Activated naive CD4-positive, alpha-beta T cell treated with anti-CD3 and anti-CD28 coated beads, Interleukin-2, amount 10 ng/mL, durations not matched to agents 7 days and 5 days (primary cell): ENCODE measurements at regions not wholly inside any gene's neighbourhood (a gene's known extent, or its start where the extent isn't known, plus 50 kb on each side); places are given as distances from the start of the nearest gene placed in this dataset.
"Not testable (repeated sequence)": the region's sequence is repeated elsewhere in the genome, so short reads cannot be mapped to it uniquely, and the experiment has no call there.

Source experiments
- CTCF ChIA-PET: fragments of 350-600 bp; sonication (Branson Sonifier 250); formaldehyde crosslinking; loops from one replicate; lab custom pipeline; 2021; ENCODE audit warnings: antibody characterized with exemption; lab: Charles Lee
- DNase-seq: peaks from one replicate; pipeline ENCODE4 v3.0.0-alpha.2; 2020
- H3K27ac Mint-ChIP-seq: one replicate; pipeline ENCODE4 v1.8.0; 2021; ENCODE audit warnings: mild to moderate bottlenecking, moderate library complexity, mixed read lengths
- H3K27me3 Mint-ChIP-seq: one replicate; pipeline ENCODE4 v1.8.0; 2021; ENCODE audit warnings: mild to moderate bottlenecking, mixed read lengths
- H3K36me3 Mint-ChIP-seq: one replicate; pipeline ENCODE4 v1.8.0; 2021; ENCODE audit warnings: mixed read lengths
- H3K4me1 Mint-ChIP-seq: one replicate; pipeline ENCODE4 v1.8.0; 2021; ENCODE audit warnings: mixed read lengths
- H3K4me3 Mint-ChIP-seq: one replicate; pipeline ENCODE4 v1.8.0; 2021; ENCODE audit warnings: mild to moderate bottlenecking, moderate library complexity, mixed read lengths
- H3K9me3 Mint-ChIP-seq: one replicate; pipeline ENCODE4 v1.8.0; 2021; ENCODE audit warnings: mixed read lengths

DNA sequence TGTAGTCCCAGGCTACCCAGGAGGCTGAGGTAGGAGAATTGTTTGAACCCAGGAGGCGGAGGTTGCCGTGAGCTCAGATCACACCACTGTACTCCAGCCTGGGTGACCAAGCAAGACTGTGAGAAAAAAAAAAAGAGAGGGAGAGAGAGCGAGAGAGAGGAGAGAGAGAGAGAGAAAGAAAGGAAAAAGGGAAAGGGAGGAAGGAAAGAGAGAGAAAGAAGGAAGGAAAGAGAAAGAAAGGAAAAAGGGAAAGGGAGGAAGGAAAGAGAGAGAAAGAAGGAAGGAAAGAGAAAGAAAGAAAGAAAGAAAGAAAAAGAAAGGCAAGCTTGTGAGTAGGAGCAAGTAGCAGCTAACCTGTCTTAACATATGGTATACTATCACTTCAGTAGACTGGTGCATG, 443.5 kb downstream of the ARL4A start:
- H3K4me3 Mint-ChIP-seq, DNase-seq, H3K27ac Mint-ChIP-seq, CTCF ChIA-PET, H3K9me3 Mint-ChIP-seq, H3K4me1 Mint-ChIP-seq, H3K36me3 Mint-ChIP-seq, H3K27me3 Mint-ChIP-seq: not testable (repeated sequence)

GRCh38 chr7:13132314-13132713, 444.9 kb downstream of the ARL4A start:
- CTCF ChIA-PET, result no interaction called here
- H3K9me3 Mint-ChIP-seq, result peaks cover 3% of the 10 kb centered on the region
- H3K4me3 Mint-ChIP-seq, result no peak overlapping the region
- H3K36me3 Mint-ChIP-seq, result no peaks in the 10 kb centered on the region
- DNase-seq, result no peak
- no peak overlapping the region for H3K27ac Mint-ChIP-seq
- H3K27me3 Mint-ChIP-seq, result peaks cover 4% of the 10 kb centered on the region
- no peaks in the 10 kb centered on the region for H3K4me1 Mint-ChIP-seq

GRCh38 chr7:13136345-13136744, 448.9 kb downstream of the ARL4A start:
- H3K4me3 Mint-ChIP-seq, CTCF ChIA-PET, DNase-seq, H3K27ac Mint-ChIP-seq, H3K4me1 Mint-ChIP-seq, H3K36me3 Mint-ChIP-seq, H3K27me3 Mint-ChIP-seq, H3K9me3 Mint-ChIP-seq: not testable (repeated sequence)

GRCh38 chr7:13139436-13139835, 452.0 kb downstream of the ARL4A start:
- CTCF ChIA-PET, result no interaction called here

GRCh38 chr7:13144673-13145072, 457.2 kb downstream of the ARL4A start:
- Mint-ChIP-seq H3K27me3 (no peaks in the 10 kb centered on the region), H3K36me3 (no peaks in the 10 kb centered on the region)

More at GRCh38 chr7:13139436-13139835, 452.0 kb downstream of the ARL4A start:
- DNase-seq, result no peak
- Mint-ChIP-seq H3K27ac (no peak overlapping the region), H3K4me3 (no peak overlapping the region), H3K4me1 (no peaks in the 10 kb centered on the region), H3K36me3 (no peaks in the 10 kb centered on the region), H3K9me3 (peaks cover 3% of the 10 kb centered on the region), H3K27me3 (no peaks in the 10 kb centered on the region)

DNA sequence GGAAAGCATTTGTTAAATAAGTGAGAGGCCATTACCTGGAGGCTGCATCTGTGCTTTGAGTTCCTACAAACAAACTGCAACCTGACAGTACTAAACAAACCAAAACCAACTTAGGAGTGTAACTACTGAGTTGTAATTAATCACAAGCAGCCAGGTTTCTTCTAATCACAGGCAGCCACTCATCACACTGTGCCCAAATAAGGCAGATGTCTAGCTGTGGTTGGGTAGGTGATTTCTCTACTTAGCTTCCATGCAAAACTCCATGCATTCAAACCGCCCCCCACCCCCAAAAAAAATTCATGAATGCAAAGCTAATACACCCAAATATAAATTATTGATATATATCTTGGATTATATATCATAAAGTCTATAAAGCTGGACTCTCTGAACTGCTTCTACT, 461.1 kb downstream of the ARL4A start:
- Mint-ChIP-seq H3K27ac (no peak overlapping the region), H3K4me1 (no peaks in the 10 kb centered on the region), H3K27me3 (no peaks in the 10 kb centered on the region), H3K4me3 (no peak overlapping the region), H3K36me3 (no peaks in the 10 kb centered on the region), H3K9me3 (no peaks in the 10 kb centered on the region)
- CTCF ChIA-PET, result interaction anchor here (0.6 kb wide), 2 partner anchors 451 to 461 kb away, joined by 3 read pairs; partner anchors contain the start of gene ARL4A
- DNase-seq, result no peak

More at GRCh38 chr7:13144673-13145072, 457.2 kb downstream of the ARL4A start:
- Mint-ChIP-seq H3K4me1 (no peaks in the 10 kb centered on the region), H3K27ac (no peak overlapping the region), H3K9me3 (no peaks in the 10 kb centered on the region), H3K4me3 (no peak overlapping the region)
- CTCF ChIA-PET, result no interaction called here
- no peak for DNase-seq

DNA sequence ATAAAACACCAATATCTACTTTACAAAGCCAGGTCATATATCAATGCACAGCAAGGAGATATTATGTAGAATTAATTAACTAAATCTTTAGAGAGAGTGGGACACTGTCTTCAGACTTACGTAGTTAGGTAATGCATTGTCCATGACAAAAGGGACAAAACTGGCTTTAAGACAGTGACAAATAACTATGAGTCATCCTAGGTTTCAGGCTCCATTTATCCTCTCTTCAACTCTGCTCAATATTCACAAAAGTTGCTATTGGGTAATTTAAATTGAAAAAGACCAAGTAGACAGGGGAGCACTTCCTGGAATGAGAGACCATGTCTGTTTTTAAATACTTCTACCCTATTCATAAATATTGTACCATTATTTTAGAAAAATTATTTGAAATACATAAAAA, 464.5 kb downstream of the ARL4A start:
- CTCF ChIA-PET, result no interaction called here
- no peak for DNase-seq
- no peak overlapping the region for H3K4me3 Mint-ChIP-seq

GRCh38 chr7:13152755-13153154, 465.3 kb downstream of the ARL4A start:
- CTCF ChIA-PET, result no interaction called here
- H3K27ac Mint-ChIP-seq, result no peak overlapping the region

More for the DNA sequence above, 464.5 kb downstream of the ARL4A start:
- Mint-ChIP-seq H3K27me3 (no peaks in the 10 kb centered on the region), H3K9me3 (no peaks in the 10 kb centered on the region), H3K27ac (no peak overlapping the region), H3K4me1 (no peaks in the 10 kb centered on the region), H3K36me3 (no peaks in the 10 kb centered on the region)

DNA sequence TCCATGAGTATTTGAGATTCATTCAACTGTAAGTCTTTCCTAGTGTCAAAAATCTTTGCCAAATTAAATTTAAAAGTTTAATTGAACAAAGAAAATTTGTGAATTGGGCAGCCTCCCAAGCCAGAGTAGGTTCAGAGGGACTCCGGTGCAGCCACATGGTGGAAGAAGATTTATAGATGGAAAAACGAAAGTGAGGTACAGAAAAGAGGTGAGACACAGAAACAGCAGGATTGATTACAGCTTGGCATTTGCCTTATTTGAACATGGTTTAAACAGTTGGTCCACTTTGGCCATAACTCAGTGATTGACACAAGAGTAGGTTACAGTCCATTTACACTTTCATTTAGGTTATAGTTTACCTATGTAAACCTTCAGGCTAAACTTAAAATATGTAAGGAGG, 465.8 kb downstream of the ARL4A start:
- H3K4me1 Mint-ChIP-seq, result no peaks in the 10 kb centered on the region
- H3K9me3 Mint-ChIP-seq, result no peaks in the 10 kb centered on the region

More at GRCh38 chr7:13152755-13153154, 465.3 kb downstream of the ARL4A start:
- no peak overlapping the region for H3K4me3 Mint-ChIP-seq
- H3K9me3 Mint-ChIP-seq, result no peaks in the 10 kb centered on the region
- no peaks in the 10 kb centered on the region for H3K4me1 Mint-ChIP-seq
- H3K36me3 Mint-ChIP-seq, result no peaks in the 10 kb centered on the region
- no peaks in the 10 kb centered on the region for H3K27me3 Mint-ChIP-seq
- DNase-seq, result no peak

DNA sequence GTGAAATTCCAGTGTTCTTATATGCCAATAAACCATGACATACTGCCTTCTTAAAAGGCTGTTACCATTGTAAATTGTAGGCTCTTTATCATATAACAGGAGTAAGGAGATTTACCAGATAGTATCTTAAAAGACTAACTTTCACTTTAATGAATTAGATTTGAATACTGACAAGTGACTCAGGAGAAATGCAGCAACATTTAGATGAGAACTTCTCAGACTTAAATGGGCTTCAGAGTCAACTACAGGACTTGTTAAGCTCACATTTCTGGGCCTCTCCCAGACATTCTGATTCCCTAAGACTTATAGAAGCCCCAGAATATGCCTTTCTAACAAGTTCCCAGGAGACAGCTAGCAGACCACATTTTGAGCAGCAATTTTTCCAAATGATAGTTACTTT, 466.3 kb downstream of the ARL4A start:
- CTCF ChIA-PET, result no interaction called here
- Mint-ChIP-seq H3K4me3 (no peak overlapping the region), H3K27ac (no peak overlapping the region), H3K36me3 (no peaks in the 10 kb centered on the region), H3K9me3 (no peaks in the 10 kb centered on the region), H3K27me3 (no peaks in the 10 kb centered on the region), H3K4me1 (no peaks in the 10 kb centered on the region)
- DNase-seq, result no peak

More for the DNA sequence above, 465.8 kb downstream of the ARL4A start:
- no peaks in the 10 kb centered on the region for H3K27me3 Mint-ChIP-seq
- no peak for DNase-seq
- no peak overlapping the region for H3K27ac Mint-ChIP-seq
- CTCF ChIA-PET, result no interaction called here
- no peak overlapping the region for H3K4me3 Mint-ChIP-seq
- no peaks in the 10 kb centered on the region for H3K36me3 Mint-ChIP-seq

GRCh38 chr7:13155188-13155587, 467.8 kb downstream of the ARL4A start:
- Mint-ChIP-seq H3K9me3 (no peaks in the 10 kb centered on the region), H3K27ac (no peak overlapping the region), H3K4me1 (no peaks in the 10 kb centered on the region), H3K4me3 (no peak overlapping the region), H3K27me3 (peaks cover 4% of the 10 kb centered on the region), H3K36me3 (no peaks in the 10 kb centered on the region)
- CTCF ChIA-PET, result no interaction called here
- no peak for DNase-seq

DNA sequence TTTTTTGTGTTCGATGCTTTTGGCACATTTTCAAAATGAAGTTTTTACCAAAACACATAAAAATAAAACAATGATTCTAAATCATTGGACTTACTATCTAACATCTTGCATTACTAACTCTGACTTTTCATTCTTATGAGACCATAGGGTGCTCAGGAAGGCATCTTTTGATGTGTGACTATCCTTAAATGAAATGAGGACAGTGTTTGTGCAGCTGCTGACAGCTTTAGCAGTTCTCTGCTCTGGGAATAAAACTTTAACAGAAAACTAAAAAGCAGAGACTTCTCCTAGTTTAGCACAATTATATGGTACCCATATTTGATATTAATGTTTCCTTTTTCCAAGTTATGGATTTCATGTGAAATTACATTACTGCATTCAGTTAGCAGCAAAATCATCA, 471.6 kb downstream of the ARL4A start:
- H3K9me3 Mint-ChIP-seq, result no peaks in the 10 kb centered on the region
- no peak for DNase-seq
- CTCF ChIA-PET, result no interaction called here
- no peak overlapping the region for H3K27ac Mint-ChIP-seq
- peaks cover 4% of the 10 kb centered on the region for H3K27me3 Mint-ChIP-seq
- no peak overlapping the region for H3K4me3 Mint-ChIP-seq
- H3K4me1 Mint-ChIP-seq, result no peaks in the 10 kb centered on the region
- H3K36me3 Mint-ChIP-seq, result no peaks in the 10 kb centered on the region

DNA sequence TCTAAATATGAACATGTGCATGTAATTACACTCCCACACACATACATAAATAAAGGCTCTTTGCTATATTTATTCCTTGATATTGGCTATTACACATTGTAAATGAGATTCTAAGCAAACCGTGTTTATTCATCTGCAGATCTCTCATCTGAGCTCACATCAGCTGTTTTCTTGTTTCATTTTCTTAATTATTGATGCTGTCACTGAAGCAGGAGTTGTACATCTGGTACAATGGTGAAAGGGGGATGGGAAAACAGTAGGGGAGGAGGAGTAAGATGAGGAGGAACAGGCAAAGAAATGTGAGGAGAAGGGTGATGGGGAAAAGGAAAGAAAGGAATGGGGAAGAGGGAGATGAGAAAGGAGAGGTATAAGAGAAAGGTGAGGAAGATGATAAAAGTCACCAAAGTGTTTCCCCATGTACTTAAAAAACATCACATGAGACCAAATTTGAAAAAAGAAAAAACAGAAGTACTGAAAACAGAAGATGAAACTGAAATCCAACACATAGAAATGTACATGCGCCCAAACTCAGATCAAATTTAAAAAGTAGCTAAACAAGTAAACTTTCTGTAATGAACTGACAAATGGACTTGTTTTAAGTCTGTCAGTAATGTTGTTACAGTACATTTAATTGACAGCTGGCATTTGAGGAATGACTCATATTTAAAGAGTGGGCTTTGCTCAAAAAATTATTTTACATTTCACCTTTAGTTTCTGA, 472.2 kb downstream of the ARL4A start:
- no peak overlapping the region for H3K27ac Mint-ChIP-seq
- CTCF ChIA-PET, result no interaction called here
- no peak overlapping the region for H3K4me3 Mint-ChIP-seq

DNA sequence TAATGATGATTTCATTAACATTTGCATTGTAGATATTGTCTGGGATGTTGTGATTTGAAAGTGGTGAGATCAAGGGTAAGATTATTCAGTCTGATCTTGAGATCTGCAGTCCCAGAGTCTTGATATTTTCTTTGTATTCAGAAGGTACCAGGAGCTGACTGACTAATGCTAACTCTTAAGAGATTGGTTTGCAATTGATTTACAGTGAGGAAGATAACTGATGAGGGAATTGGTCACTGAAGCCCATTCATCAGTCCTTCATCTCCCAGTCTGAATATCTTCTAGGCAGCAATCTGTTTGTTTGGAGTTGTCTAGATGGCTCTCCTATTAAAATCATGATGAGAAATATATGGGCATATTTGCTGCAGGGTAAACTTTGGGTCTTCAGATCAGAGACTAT, 473.7 kb downstream of the ARL4A start:
- DNase-seq, result no peak
- Mint-ChIP-seq H3K27ac (no peak overlapping the region), H3K4me3 (no peak overlapping the region), H3K9me3 (no peaks in the 10 kb centered on the region), H3K4me1 (no peaks in the 10 kb centered on the region), H3K27me3 (peaks cover 4% of the 10 kb centered on the region), H3K36me3 (no peaks in the 10 kb centered on the region)
- CTCF ChIA-PET, result no interaction called here

More for the DNA sequence above, 472.2 kb downstream of the ARL4A start:
- H3K36me3 Mint-ChIP-seq, result no peaks in the 10 kb centered on the region
- no peak for DNase-seq
- no peaks in the 10 kb centered on the region for H3K9me3 Mint-ChIP-seq
- H3K27me3 Mint-ChIP-seq, result peaks cover 4% of the 10 kb centered on the region
- no peaks in the 10 kb centered on the region for H3K4me1 Mint-ChIP-seq

DNA sequence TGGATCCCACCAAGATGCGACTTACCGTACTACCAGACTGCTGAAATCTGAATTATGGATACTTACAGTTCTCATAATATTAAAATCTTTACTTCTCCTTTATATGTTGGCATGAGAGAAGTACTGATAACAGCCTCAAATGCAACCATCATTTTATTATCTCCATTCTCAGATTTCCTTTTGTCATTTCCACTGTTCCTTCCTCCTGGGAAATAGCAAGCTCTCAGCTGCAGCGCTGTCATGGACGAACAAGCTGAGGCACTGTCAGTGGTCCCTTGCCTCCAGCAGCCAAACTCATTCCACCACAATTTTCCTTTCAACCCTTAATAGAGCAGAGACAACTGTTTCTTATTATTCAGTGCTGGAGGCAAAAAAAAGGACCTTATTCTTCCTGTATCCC, 478.4 kb downstream of the ARL4A start:
- no peaks in the 10 kb centered on the region for H3K27me3 Mint-ChIP-seq
- CTCF ChIA-PET, result no interaction called here

More for the DNA sequence above, 478.4 kb downstream of the ARL4A start:
- Mint-ChIP-seq H3K9me3 (no peaks in the 10 kb centered on the region), H3K27ac (no peak overlapping the region), H3K4me3 (no peak overlapping the region), H3K36me3 (no peaks in the 10 kb centered on the region), H3K4me1 (no peaks in the 10 kb centered on the region)
- no peak for DNase-seq
